Osteocyte (in vitro differentiated cells): ENCODE measurements at regions not wholly inside any gene's neighbourhood (a gene's known extent, or its start where the extent isn't known, plus 50 kb on each side); places are given as distances from the start of the nearest gene placed in this dataset.
A peak's percentile ranks its signal among the peaks of the same experiment; 100 is the strongest.

ENCODE experiments used
- DNase-seq: peaks from one replicate; pipeline ENCODE4 v3.0.0; 2021; ENCODE audit warnings: mixed read lengths; ENCODE audit not compliant: unreplicated experiment; ENCODE audit errors: extremely low spot score
- H3K27ac Mint-ChIP-seq: one replicate; pipeline ENCODE4 v1.8.0; 2021; ENCODE audit warnings: mild to moderate bottlenecking, mixed read lengths; ENCODE audit not compliant: unreplicated experiment
- H3K27me3 Mint-ChIP-seq: one replicate; pipeline ENCODE4 v1.8.0; 2021; ENCODE audit warnings: mixed read lengths; ENCODE audit not compliant: unreplicated experiment
- H3K36me3 Mint-ChIP-seq: one replicate; pipeline ENCODE4 v1.8.0; 2021; ENCODE audit warnings: mixed read lengths; ENCODE audit not compliant: unreplicated experiment
- H3K4me1 Mint-ChIP-seq: one replicate; pipeline ENCODE4 v1.8.0; 2021; ENCODE audit warnings: mixed read lengths; ENCODE audit not compliant: unreplicated experiment
- H3K4me3 Mint-ChIP-seq: one replicate; pipeline ENCODE4 v1.8.0; 2021; ENCODE audit warnings: mild to moderate bottlenecking, moderate library complexity, mixed read lengths; ENCODE audit not compliant: unreplicated experiment
- H3K9me3 Mint-ChIP-seq: one replicate; pipeline ENCODE4 v1.8.0; 2021; ENCODE audit warnings: mixed read lengths; ENCODE audit not compliant: unreplicated experiment
- TF ChIP-seq, protein P1 (sequence below): fragments of 200-600 bp; sonication (generic); IDR thresholded peaks from 2 replicates; pipeline ENCODE4 v1.5.0; 2021; ENCODE audit warnings: antibody characterized with exemption, mild to moderate bottlenecking, moderate library complexity

DNA sequence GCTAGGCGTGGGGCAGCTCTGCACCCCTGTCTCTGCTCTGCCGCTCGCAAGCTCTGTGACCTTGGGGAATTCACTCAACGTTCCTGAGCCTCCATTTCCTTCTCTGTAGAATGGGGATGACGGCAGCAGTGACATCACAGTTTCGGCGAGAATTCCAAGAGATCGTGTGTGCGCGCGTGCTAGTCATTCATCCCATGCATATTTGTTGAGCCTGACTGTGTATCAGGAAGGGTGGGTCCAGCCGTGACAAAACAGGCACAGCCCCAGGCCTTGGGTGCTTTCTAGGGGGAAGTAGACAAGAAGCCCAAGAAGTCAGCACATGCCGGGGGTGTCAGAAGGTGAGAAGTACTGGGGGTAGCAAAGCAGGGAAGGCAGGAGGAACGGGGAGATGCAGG lies 145.6 kb upstream of the NCOR2 start:
- Mint-ChIP-seq H3K4me3 (no peak overlapping the region), H3K36me3 (peaks cover 2% of the 10 kb centered on the region), H3K27ac (peak overlapping the region; percentile 83), H3K4me1 (peaks cover 41% of the 10 kb centered on the region), H3K9me3 (no peaks in the 10 kb centered on the region), H3K27me3 (no peaks in the 10 kb centered on the region)
- TF ChIP-seq, protein P1, sequence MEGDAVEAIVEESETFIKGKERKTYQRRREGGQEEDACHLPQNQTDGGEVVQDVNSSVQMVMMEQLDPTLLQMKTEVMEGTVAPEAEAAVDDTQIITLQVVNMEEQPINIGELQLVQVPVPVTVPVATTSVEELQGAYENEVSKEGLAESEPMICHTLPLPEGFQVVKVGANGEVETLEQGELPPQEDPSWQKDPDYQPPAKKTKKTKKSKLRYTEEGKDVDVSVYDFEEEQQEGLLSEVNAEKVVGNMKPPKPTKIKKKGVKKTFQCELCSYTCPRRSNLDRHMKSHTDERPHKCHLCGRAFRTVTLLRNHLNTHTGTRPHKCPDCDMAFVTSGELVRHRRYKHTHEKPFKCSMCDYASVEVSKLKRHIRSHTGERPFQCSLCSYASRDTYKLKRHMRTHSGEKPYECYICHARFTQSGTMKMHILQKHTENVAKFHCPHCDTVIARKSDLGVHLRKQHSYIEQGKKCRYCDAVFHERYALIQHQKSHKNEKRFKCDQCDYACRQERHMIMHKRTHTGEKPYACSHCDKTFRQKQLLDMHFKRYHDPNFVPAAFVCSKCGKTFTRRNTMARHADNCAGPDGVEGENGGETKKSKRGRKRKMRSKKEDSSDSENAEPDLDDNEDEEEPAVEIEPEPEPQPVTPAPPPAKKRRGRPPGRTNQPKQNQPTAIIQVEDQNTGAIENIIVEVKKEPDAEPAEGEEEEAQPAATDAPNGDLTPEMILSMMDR, result no peak
- no peak for DNase-seq

DNA sequence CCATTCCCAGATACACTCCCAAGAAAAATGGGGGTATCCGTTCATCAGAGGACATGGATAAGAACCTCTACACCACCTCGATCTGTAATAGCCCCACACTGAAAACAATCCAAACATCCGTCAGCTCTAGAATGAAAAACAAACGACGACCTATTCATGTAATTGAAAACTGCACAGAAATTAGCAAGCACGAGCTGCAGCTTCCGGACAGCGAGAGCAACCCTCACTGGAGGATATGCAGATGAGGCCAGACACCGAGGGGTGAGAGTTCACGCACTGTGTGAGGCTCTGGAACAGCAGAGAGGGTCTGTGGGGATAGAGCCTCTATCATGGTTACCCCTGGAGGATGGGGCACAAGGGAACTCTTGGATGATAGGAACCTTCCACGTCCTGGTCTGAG lies 143.9 kb upstream of the NCOR2 start:
- TF ChIP-seq, protein P1, result no peak
- no peak overlapping the region for H3K27ac Mint-ChIP-seq

DNA sequence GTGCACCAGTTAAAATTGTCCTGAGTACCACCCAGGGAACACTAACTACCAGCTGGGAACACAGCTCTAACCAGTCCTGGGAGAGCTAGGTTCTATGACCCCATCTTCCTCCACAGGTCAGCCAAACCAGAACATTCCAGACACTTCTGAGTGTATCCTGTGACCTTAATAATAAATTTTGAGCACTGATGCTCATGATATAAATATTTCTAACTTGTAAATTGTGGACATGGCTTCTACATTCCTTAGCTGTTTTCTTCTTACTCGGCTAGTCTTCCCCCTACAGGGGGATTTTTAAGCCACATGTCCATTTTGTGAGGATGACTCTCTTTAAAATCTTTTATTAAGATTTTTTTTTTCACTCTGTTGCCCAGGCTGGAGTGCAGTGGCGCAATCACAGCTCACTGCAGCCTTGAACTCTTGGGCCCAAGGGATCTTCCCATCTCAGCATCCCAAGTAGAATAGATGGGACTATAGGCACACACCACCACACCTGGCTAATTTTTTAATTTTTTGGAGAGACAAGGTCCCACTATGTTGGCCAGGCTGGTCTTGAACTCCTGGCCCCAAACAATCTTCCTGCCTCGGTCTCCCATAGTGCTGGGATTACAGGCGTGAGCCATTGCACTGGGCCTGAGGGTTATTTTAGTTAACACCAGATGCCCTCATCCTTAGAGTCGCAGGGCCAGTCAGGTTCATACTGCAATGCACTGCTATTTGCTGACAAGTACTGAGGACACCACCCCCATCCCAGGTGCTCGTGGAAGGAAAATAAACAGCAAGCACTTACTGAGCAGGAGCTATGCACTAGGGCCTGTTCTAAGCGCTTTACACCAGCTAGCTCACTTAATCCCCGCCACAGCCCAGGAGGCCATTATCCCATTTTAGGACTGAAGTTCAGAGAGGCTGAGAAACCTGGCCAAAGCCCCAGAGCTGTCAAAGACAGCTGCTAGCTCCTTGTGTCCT lies 142.6 kb upstream of the NCOR2 start:
- peaks cover 2% of the 10 kb centered on the region for H3K36me3 Mint-ChIP-seq
- TF ChIP-seq, protein P1, result peak; percentile 56
- H3K27me3 Mint-ChIP-seq, result no peaks in the 10 kb centered on the region
- H3K9me3 Mint-ChIP-seq, result peaks cover 4% of the 10 kb centered on the region
- DNase-seq, result no peak
- H3K27ac Mint-ChIP-seq, result peak overlapping the region; percentile 27
- H3K4me1 Mint-ChIP-seq, result peaks cover 32% of the 10 kb centered on the region
- no peak overlapping the region for H3K4me3 Mint-ChIP-seq

More for the DNA sequence above, 143.9 kb upstream of the NCOR2 start:
- Mint-ChIP-seq H3K4me3 (no peak overlapping the region), H3K9me3 (peaks cover 4% of the 10 kb centered on the region), H3K27me3 (no peaks in the 10 kb centered on the region), H3K36me3 (peaks cover 2% of the 10 kb centered on the region), H3K4me1 (peaks cover 41% of the 10 kb centered on the region)
- no peak for DNase-seq

DNA sequence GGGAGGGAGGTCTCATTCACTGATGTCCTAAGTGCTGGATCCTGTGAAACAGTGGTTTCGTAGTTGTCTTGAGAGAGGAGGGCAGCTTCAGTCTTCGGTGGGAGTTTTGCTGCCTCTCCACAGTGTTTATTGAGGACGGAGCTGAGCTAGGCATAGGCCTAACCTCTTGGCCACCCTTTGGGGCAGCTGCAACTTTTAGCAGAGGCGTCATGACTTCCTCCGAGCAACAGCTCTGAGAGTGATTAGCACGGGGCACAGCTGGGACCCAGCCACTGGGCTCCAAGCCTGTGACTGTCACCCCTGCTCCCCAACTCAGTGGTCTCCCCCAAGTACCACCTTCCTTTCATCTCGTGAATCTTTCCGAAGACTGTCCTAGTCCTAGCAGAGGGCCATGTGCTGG lies 139.9 kb upstream of the NCOR2 start:
- DNase-seq, result no peak
- Mint-ChIP-seq H3K27ac (no peak overlapping the region), H3K9me3 (peaks cover 4% of the 10 kb centered on the region), H3K4me1 (peaks cover 31% of the 10 kb centered on the region), H3K27me3 (no peaks in the 10 kb centered on the region), H3K4me3 (no peak overlapping the region), H3K36me3 (no peaks in the 10 kb centered on the region)
- TF ChIP-seq, protein P1, result no peak

DNA sequence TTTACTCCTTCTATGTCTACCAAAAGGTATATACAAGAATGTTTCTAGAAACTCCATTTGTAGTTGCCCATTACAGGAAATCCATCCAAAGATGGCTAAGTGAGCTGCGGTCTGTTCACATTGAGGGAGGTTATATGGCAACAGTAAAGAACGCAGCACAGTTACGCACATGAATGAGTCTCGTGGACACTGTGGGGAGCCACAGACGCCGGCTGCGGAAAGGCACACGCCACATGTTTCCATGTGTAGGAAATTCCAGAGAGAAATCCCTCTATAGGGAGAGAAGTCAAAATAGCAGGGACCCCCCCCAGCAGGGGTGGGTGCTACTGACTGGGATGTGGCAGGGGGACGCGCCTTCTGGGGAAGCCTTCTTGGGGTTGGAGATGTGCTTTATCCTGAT lies 139.0 kb upstream of the NCOR2 start:
- Mint-ChIP-seq H3K27me3 (no peaks in the 10 kb centered on the region), H3K4me3 (no peak overlapping the region), H3K4me1 (peaks cover 33% of the 10 kb centered on the region), H3K9me3 (peaks cover 4% of the 10 kb centered on the region), H3K36me3 (no peaks in the 10 kb centered on the region), H3K27ac (no peak overlapping the region)
- TF ChIP-seq, protein P1, result no peak
- DNase-seq, result no peak
